ENCODE measurements at regions not wholly inside any gene's neighbourhood (a gene's known extent, or its start where the extent isn't known, plus 50 kb on each side); places are given as distances from the start of the nearest gene placed in this dataset.

GRCh38 chr1:234975941-234976860, 152.4 kb downstream of the TOMM20 start (continued):
- no peak for TF ChIP-seq TSHZ1 (CRISPR knock-in tag; IDR thresholded peaks at IDR 0.05)
- TF ChIP-seq ATF1 (CRISPR knock-in tag; IDR thresholded peaks at IDR 0.05) = no peak
- TF ChIP-seq ATF1 (tag; IDR thresholded peaks at IDR 0.05) = peak; percentile 14; the same call in 1 of the 2 replicates
- TF ChIP-seq SIRT6 (IDR thresholded peaks at IDR 0.05; ENCODE audit: low read depth, low read length) = no peak
- no peak for TF ChIP-seq ZNF407 (IDR thresholded peaks at IDR 0.05; ENCODE audit: low read depth)
- TF ChIP-seq NR4A1 (CRISPR knock-in tag; IDR thresholded peaks at IDR 0.05) = no peak
- TF ChIP-seq NR4A1 (tag; IDR thresholded peaks at IDR 0.05) = no peak
- TF ChIP-seq ZNF24 (IDR thresholded peaks at IDR 0.05) = no peak
- TF ChIP-seq RERE (CRISPR knock-in tag; IDR thresholded peaks at IDR 0.05; ENCODE audit: borderline replicate concordance) = 0 out of 2 replicates have a peak, but pooled peaks have one; percentile 1
- peak; percentile 54; the same call in 1 of the 2 replicates for TF ChIP-seq TAL1 (IDR thresholded peaks at IDR 0.05)

Data from K562 (cell line).